SK-MEL-5 (cell line): ENCODE measurements at regions not wholly inside any gene's neighbourhood (a gene's known extent, or its start where the extent isn't known, plus 50 kb on each side); places are given as distances from the start of the nearest gene placed in this dataset.

Source experiments
- DNase-seq: peaks from one replicate; pipeline ENCODE4 v3.0.0-alpha.2; 2016; ENCODE audit warnings: low read depth, low spot score
- in situ Hi-C: cut with HindIII; loops from 2 replicates; pipeline ENCODE4 v1.10.0; 2016; ENCODE audit warnings: low sequenced_read_pairs, high pct_unique_total_duplicates, low pct_unique_long_range_greater_than_20kb

DNA sequence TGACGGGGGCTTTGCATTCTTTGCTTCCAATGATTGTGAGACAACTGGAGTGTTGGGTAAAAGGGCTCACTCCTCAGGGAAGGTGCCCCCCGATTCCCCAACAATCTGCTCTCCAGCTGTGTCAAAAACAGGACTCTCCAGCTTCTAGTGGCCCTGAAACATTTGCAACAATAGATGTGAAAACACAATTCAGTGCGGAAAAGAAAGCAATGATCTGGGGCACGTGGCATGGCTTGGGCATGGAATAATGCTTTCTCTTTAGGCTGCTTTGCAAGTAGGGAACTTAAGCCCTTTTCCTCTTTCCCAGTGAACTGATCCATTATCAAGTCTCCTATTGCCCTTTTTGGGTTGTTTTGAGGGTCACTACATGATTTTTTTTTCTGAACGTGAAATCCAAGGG is 239.9 kb downstream of the C4orf33 start:
- DNase-seq: no peak
- in situ Hi-C loops: no loop called here

DNA sequence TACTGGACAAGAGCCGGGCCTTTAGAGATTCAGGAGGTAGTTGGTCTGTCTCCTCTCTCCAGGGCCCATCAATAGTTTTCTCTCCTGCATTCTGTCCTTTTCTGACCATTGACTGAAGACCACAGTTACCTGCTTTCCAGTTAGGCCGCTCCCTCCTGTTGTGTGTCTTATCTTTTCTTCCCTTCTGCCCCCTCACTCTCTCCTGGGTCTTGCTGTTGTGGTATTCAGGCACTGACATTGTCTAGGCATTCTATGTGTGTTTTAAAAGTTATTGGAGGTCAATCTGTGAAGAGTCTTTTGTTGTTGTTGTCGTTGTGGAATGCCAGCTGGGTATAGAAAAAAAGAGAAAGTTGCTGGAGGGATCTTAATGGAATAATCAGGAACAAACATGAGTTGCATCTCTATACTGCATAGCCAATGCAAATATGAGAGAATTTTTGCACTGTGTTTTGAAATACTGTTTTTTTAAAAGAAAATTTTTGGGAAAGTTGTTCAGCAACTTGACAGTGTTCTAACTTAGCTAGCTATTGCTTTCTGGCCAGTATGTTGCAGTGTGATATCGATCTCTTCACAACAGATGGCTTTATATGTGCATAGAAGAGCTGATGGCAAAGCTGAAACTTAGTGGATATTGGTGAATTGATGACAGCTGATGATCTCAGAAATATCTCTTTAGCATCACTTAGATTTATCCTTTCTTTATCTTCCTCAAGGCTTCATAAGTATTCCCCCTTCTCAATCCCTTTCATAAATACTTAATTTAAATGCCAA is 240.7 kb downstream of the C4orf33 start:
- DNase-seq: no peak
- in situ Hi-C loops: no loop called here

DNA sequence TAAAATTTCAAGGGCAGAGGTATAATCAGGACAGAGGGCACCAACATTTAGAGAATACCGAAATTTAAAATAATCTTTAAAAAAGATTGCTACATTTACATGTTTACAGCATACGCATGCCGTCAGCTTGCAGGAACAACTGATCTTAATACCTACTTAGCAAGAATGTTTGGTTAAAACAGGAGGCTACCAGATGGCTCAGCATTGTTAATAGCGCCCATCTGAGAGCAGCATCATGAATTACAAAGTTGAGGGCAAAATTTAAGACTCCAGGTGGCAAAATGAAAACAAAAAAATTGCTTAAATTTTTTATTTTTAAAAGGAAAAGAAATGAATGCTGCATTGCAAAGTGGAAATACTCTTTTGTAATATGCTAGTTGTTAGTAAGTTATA is 241.3 kb downstream of the C4orf33 start:
- DNase-seq: no peak
- in situ Hi-C loops: no loop called here

DNA sequence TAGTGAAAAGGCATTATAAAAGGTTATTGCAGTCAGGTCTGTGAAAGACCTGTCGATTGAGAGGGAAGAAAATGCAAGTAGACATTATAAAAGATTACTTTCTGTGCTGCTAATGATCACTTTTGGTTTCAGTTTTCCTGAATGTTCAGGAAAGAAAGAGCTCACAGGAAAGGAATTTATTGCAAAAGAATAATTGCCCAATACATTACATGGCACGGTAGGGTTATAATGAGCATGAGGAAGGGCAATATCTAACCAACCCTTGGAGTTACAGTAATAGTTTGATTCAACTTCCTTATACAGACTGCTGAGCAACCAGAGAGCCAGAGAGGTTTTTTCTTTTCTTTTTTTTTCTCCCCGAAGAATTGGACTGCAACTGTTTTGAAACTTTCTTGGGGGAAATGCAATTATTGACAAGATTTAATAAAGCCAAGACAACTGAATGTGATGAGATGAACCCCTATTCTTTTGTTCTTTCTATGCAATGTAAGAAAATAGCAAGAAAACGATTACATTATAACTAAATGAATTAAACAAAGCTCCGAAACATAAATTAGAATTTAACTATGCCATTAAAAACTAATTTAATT is 247.0 kb downstream of the C4orf33 start:
- DNase-seq: no peak
- in situ Hi-C loops: no loop called here

DNA sequence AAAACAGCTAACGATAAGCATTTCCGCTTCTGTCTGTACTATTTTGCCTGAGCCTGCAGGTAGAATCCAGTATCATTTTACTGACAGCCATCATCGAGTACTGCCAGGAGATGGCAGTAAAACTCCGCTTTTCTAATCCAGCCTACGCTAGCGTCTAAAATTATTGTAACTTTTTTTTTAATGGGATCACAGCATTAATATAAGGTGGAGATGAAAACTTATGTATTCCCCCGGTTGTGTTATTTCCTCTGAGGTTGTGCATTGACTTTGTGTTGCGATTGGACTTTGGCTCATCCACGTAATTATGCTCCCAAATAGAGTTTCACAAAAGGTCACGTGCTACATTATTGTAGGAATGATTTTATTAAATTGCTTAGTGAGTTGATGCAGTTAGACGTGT is 248.1 kb downstream of the C4orf33 start:
- peak; percentile 55 for DNase-seq
- in situ Hi-C loops: no loop called here

DNA sequence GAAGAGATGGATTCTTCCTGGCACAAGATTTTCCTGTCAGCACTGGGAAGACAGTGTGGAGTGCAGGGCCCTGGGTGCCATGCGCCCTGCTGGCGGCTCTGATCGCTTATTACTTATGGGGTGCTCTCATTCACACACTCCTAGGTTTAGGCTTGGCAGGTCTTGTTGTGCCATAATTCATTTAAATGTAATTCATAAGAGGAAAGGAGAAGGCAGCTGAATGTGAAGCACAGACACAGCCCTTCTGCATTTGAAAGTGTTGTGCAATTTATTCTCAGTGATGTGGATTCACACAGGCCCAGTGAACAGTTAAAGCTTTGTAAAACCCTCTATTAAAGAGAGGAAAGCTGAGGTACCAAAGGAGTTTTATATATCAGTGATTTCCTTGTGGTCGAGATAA is 249.7 kb downstream of the C4orf33 start:
- in situ Hi-C loops: no loop called here
- DNase-seq: no peak

DNA sequence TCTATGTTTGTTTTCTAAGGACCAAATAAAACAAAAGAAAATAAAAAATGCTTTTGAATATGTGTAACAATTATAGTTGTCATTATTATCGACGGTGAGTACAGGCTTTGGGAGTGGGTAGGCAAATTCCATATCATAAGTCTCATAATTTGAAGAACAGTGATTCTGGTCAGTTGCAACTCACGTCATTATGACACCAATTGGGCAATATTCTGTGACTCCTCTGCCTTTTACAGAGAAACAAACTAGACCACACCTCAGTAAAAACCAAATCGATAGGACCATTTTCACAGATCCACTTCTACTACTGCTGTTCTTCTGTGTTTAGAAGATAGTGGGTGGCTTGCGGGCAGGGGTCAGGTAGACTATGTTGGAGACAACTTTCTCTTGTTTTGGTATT is 250.1 kb downstream of the C4orf33 start:
- in situ Hi-C loops: no loop called here
- DNase-seq: no peak

DNA sequence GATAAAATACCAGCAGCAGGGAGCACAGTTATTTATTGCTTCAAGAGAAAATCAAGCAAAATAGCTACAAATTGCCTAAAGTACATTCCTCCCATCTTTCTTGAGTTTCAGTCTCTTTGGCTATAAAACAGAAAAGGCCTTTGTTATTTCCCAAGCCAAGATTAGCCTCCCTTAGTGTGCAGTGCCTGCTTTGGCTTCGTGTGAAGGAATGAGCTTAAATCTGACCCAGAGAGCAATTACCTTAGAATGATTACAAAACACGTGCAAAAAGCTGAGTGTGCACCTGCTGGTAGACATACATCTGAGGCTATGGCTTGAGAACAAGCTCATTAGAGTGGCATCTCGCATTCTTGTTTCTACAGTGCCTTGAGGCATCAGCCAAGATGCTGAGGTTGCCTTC is 250.8 kb downstream of the C4orf33 start:
- in situ Hi-C loops: no loop called here
- no peak for DNase-seq

DNA sequence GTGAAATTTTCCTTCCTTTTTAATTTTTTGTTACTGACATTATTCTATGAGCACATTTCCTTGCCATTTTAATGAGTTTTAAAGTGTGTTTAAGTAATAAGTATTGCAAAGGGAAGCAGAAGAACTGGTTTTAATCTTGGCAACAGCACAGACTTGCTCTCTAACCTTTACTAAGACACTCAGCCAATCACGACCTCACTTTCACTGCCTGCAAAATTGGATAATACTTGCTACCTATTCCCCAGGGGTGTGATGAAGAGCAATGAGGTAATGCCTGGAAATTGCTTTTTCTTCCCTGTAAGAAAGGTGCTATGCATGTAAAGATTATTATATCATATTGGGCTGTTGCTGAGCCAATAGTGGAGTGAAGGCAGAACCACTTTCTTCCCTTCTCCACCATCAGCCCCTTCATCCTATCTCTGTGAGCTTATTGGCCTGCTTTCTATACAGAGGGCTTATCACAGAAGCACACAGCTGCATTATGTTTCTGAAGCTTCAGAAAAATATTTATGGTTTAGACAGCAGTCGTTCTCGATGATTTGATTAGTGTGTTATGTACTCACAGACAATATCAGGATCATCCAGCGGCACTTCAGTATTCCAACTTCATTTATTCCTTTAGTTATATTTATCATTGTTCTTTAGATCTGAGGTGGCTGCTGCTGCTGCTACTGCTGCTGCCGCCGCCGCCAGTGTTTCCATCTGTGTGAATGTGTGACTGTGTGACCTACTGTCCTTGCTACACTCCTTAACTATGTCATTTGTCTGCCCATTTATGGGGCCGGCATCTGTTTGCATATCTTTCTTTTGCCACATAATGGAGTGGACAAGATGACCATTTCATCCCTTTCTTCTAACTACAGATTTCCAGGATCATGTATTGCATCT is 255.1 kb downstream of the C4orf33 start:
- in situ Hi-C loops: no loop called here
- no peak for DNase-seq

DNA sequence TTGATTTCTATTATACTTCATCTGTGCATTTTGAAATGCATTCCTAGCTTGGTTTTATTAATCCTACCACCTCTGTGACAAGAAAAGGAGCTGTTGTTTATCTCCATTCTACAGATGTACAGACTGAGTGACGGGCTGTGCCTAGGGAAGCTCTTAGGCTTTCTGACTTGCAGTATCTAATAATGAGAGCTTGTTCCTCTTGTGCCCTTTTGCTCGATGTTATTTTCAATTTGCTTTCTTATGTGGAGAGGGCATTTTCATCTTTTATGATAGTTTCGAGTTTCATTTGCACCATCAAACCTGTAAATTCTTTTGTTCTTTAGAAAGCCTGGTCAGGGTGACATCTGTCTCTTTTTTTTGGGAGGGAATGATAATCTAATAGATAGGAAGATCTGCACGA is 256.5 kb downstream of the C4orf33 start:
- in situ Hi-C loops: no loop called here

DNA sequence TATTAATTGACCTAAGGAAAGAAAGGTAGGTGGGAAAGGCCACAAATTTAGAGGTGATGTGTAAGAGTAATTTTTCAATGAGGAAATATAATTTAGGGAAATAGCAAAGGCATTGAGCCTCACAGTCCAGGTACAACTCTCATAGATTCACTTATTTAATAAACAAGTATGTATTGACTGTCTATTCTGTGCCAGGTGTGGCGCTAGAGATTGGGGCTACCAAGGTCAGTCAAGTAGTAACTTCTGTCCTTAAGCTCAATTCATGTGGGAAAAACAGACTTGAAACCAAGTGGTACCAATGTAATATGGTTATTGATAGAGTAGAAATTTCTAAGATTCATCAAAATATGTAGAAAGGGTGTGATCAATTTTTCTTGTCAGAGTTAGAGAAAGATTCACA is 257.5 kb downstream of the C4orf33 start:
- in situ Hi-C loops: no loop called here
- DNase-seq: no peak

More for the DNA sequence above, 256.5 kb downstream of the C4orf33 start:
- DNase-seq: no peak

DNA sequence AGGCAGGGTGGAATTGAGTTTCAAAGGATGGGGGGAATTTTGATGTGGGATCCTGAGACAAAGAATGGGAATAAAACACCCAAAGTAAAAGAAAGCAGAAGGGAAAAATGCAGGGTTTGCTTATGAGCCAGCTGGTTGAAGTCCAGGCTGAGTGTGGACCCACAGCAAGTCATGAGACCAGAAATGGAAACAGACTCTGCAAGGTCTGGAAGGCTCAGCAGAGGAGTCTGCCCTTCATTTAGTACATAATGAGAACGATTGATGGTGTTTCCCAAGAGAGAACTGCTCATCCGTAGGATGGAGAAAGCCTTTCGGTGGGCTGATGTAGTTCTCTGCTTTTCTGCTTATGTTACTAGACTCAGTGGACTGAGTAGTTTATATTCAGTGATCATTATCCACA is 259.1 kb downstream of the C4orf33 start:
- in situ Hi-C loops: no loop called here
- no peak for DNase-seq

DNA sequence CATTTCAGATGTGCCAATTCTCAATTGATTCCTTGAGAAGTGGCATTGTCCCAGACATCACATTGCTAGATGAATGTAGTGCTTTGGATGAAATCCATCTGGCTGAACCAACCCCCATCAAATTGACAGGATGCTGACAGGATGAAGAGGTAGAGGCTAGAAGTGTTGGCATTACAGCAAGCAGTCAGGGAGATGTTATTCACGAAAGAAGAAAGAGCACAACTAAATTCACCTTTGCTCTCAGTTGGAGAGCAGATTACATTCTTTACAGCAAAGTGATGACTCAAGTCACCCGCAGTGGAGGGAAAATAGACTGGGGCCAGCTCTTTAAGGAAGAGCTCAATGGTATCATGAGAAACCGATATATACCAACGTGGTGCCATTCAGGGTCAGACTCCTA is 259.6 kb downstream of the C4orf33 start:
- no peak for DNase-seq
- in situ Hi-C loops: no loop called here

DNA sequence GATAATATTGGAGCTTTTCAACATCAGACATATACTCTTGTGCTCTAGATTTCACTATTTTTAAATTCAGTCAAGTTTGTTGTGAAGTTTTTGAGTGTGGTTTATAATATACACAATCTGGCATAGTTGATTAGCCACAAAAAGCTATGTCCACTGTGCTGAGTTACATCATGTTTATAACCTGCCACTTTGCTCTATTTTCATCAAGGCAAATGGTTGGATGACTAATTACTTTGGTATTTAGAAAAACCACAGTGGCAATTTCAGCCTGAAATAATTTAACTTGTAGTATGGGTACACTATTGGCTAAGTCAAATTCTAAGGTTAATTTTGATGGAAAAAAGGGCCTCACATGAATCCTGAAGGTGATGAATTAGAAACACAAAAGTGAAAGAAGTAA is 262.6 kb downstream of the C4orf33 start:
- in situ Hi-C loops: no loop called here
- no peak for DNase-seq

DNA sequence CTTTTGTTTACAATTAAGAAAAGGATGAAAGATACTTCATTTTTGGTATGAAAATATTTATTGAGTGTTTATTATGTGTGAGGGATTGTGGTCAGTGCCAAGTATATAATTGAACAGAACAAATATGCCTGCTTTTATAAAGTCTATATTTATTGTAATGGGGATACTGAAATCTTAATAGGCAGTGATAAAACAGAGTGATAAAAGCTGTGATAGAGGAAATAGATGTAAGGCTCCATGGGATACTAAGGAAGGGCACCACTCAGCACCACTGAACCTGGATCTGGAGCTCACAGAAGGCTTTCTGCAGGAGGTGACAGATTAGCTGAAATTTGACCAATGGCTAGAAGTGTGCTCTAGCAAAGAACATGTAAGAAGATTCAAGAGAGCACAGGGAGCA is 263.5 kb downstream of the C4orf33 start:
- in situ Hi-C loops: no loop called here
- no peak for DNase-seq

DNA sequence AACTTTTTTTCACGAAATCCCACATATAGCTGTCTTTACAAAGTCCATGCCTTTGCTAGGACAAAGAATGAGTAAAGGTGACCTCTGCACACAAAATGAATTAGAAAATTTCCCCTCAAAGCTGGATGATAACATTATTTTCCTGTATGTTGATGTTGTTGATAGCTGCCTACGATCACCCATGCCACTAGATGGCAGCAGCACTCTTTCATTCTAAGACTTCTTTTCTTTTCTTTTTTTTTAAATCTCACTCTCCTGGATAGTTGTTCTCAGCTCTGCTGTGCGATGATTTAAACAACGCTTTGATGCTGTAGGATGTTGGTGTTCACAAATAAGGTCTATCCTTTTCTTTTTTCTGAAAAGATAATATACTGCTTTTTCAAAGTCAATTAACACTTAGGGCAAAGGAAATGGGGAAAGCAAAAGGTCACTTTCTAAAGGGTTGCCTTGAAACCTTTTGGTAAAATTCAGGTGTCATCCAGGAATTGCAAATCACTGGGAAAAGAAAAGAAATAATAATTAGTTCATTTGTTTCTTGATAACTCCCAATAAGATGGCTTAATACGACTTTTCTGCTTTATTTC is 266.8 kb downstream of the C4orf33 start:
- peak; percentile 68 for DNase-seq
- in situ Hi-C loops: no loop called here

DNA sequence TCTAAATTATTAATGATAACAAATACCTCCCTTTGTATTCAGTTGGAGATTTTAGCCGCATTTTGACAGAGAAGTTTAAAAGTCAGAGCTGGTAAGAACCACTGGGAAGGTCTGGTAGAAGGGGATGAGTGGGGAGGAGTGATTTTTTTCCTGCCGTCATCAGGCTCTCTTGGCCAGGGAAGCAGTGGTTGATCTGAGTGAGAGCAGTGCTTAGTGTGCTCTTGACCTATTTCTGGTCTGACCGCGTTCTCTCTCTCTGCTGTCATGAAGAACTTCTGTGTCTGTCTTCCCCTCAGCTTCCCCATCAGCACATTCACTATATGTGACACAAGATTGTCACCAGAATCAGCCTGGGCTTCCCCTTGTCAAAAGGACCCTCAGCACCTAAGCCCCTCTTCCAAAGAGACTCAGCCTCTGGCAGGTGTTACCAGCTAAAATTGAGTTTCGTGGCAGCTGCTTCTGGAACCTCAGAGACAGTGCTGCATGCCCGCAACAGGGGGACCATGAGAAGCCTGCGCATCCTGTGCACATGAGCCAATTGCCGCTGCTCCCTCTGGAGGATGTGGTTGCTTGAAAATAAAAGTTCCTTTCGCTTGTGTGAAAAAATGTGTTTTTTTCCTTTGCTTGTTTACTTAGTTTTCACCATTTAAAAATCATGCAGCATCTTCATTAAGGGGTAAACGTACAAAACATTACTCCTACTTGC is 268.9 kb downstream of the C4orf33 start:
- DNase-seq: no peak
- in situ Hi-C loops: no loop called here
